Left ventricle myocardium superior (tissue), 1 donor: ENCODE measurements at regions not wholly inside any gene's neighbourhood (a gene's known extent, or its start where the extent isn't known, plus 50 kb on each side); places are given as distances from the start of the nearest gene placed in this dataset.

Experiments used
- ATAC-seq: fragments of 200-7000 bp; cut with Tn5 transposase; one replicate; pipeline ENCODE4 v1.9.1; 2020; ENCODE audit warnings: mild to moderate bottlenecking, moderate library complexity
- DNase-seq: peaks from one replicate; pipeline ENCODE4 v3.0.0-alpha.2; 2020
- intact Hi-C: fragments of 100-400 bp; cut with micrococcal nuclease; formaldehyde crosslinking; loops from one replicate; pipeline ENCODE4 v1.11.0; 2022
- donor health status: DM: no; HTN: yes; CAD: no; lungs with severe emphysema.

GRCh38 chr18:66167829-66168684, 417.2 kb downstream of the CDH7 start:
- DNase-seq (no peak), ATAC-seq (no peak)
- intact Hi-C loops, result no loop called here

GRCh38 chr18:66160007-66160406, 409.2 kb downstream of the CDH7 start:
- ATAC-seq (no peak), DNase-seq (no peak)
- intact Hi-C loops, result no loop called here

- intact Hi-C loops, result no loop called here
- no peak for DNase-seq
Measured at GRCh38 chr18:66159451-66159850, 408.6 kb downstream of the CDH7 start.

GRCh38 chr18:66156946-66157687, 406.3 kb downstream of the CDH7 start:
- no peak for ATAC-seq
- no peak for DNase-seq
- intact Hi-C loops, result no loop called here

More at GRCh38 chr18:66159451-66159850, 408.6 kb downstream of the CDH7 start:
- no peak for ATAC-seq

- DNase-seq (no peak), ATAC-seq (no peak)
- intact Hi-C loops, result no loop called here
Measured at GRCh38 chr18:66150650-66151049, 399.8 kb downstream of the CDH7 start.

- intact Hi-C loops, result no loop called here
- ATAC-seq (no peak), DNase-seq (no peak)
Measured at GRCh38 chr18:66143029-66143428, 392.2 kb downstream of the CDH7 start.

GRCh38 chr18:66141716-66142115, 390.9 kb downstream of the CDH7 start:
- DNase-seq, result no peak
- intact Hi-C loops, result no loop called here
- ATAC-seq, result no peak

- ATAC-seq (peak; percentile 82), DNase-seq (peak; percentile 25)
- intact Hi-C loops, result loop anchor here (10.0 kb wide), 1 partner anchor 64 kb away; no protein-coding TSS in a partner anchor
Measured at GRCh38 chr18:66138642-66139041, 387.8 kb downstream of the CDH7 start.

GRCh38 chr18:66136039-66136438, 385.2 kb downstream of the CDH7 start:
- DNase-seq, result no peak
- peak; percentile 98 for ATAC-seq
- intact Hi-C loops, result loop anchor here (10.0 kb wide), 1 partner anchor 61 kb away; no protein-coding TSS in a partner anchor

DNA sequence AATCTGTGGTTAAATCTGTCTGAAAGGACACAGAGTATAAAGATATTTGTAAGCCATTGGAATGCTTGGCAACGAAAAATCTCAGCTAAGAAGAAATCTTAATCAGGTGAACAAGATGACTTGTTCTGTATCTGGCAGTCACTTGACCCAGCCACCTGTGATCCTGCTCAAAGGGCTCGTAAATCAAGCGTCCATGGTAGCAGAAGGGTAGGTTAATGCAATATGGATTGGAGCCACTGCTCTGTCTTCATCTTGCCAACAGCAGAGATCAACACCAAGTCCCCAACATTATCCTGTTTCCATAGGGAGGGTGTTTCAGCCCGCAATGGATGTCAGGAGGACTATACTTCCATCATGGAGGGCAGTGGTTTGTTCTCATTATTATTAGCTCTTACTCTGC, 378.4 kb downstream of the CDH7 start:
- ATAC-seq (no peak), DNase-seq (no peak)
- intact Hi-C loops, result loop anchor here (10.0 kb wide), 1 partner anchor 156 kb away; no protein-coding TSS in a partner anchor

DNA sequence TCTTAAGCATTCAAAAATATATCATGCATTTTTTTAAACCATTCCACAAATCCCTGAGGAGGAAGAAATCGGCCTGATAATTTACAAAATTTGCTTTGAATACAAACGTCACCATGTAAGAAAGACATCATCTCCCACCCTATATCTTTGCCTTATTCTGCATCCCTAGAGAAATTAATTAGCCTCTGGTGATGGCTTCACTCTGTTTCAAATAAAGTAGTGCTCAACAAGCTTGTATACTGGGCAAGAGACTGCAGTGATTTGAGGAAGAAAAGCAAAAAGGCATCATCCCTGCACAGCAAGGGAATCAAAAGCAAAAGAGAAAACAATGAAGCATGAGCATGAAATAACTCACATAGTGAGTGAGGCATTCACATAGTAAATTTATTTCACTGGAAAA, 375.5 kb downstream of the CDH7 start:
- intact Hi-C loops, result loop anchor here (10.0 kb wide), 1 partner anchor 159 kb away; no protein-coding TSS in a partner anchor
- no peak for ATAC-seq

GRCh38 chr18:66124394-66124793, 373.6 kb downstream of the CDH7 start:
- no peak for DNase-seq
- ATAC-seq, result no peak
- intact Hi-C loops, result loop anchor here (10.0 kb wide), 1 partner anchor 160 kb away; no protein-coding TSS in a partner anchor

More for the DNA sequence above, 375.5 kb downstream of the CDH7 start:
- DNase-seq, result no peak

DNA sequence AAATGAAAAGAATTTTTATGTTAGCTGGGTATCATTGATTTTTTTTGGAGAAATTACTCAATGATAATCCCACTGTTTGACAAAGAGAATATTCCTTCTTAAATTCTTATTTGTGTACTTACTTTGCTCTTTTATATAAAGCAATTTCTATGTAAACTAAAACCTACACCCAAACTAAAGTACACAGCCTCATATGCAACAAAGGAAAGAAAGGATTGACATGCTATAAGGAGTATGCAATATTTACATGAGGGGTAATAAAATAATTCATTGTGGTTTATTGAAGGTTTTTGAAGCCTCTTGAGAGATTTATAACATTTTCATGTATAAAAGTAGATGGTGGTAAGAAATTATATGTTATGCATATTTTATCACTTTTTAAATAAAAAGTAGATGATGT, 368.5 kb downstream of the CDH7 start:
- intact Hi-C loops, result no loop called here
- ATAC-seq, result no peak
- no peak for DNase-seq

GRCh38 chr18:66111018-66111417, 360.2 kb downstream of the CDH7 start:
- intact Hi-C loops, result no loop called here
- no peak for DNase-seq
- ATAC-seq, result no peak

DNA sequence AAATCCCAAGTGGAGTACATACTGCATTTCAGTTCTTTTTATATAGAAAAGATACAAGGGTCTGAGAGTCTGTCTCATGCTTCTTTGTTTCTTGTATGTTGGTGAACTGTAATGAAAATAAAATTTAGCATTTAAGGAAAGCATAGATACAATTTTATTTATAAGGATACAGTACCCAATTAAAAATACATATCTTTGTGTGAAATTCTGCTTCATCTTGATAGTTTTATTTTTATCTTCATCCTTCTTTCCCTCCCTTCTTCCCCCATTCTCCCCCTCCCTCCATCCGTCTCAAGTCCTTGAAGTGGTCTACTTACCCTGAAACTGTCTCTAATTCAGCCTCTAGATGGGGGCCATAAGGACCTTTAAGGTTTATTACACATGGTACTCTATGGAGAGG, 359.8 kb downstream of the CDH7 start:
- ATAC-seq (no peak), DNase-seq (no peak)
- intact Hi-C loops, result no loop called here

DNA sequence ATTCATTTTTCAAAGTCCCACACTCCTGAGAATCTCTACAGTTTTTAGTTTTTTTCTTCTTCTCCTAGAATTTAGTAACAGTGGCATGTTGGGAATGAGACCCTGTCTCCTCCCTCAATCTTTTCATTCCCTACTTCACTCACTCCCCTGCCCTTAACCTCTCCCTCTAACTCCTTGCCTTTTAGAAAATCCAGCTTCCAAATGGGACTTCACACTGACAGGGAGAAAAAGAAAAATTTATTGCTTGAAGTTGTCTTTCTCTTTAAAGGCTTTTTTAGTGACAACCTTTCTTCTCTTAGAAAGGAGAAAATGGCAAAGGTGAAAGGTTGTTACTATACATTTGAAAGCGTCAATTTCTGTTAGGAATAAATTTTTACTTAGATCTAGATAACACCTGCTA, 359.2 kb downstream of the CDH7 start:
- ATAC-seq, result no peak
- intact Hi-C loops, result no loop called here
- no peak for DNase-seq

DNA sequence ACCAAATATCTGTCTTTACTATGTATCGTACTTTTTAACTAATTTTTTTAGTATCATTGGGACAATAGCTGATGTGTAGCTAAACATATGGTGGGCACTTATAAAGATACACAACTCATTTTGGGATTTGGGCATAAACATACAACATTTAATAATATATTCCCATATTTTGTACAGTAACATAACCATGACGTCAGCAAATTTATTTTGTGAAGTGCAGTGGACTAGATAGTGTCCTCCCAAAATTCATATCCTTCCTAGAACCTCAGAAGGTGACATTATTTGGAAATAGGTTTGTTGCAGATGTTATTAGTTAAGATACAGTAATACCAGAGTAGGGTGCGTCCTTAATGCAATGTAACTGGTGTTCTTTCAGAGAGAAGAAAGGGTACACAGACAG, 356.7 kb downstream of the CDH7 start:
- ATAC-seq (no peak), DNase-seq (no peak)
- intact Hi-C loops, result no loop called here

GRCh38 chr18:66105016-66105415, 354.2 kb downstream of the CDH7 start:
- no peak for DNase-seq
- ATAC-seq, result no peak
- intact Hi-C loops, result no loop called here

DNA sequence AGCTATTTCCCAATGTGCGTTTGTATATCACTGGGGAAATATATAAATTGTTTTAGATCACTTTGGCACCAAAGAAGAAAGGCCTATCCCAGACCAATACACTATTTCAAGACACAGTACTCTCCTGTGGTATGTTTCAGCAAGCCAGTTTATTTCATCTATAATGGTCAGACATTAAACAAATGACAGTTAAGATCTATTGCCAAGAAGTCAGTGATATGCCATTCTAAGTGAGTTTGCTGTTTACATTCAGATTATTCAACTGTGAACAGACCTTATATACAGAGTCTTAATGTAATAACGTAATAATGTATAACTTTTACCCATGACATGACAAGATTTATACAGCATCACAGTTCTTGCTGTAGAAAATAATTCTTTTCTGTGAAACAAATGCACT, 352.7 kb downstream of the CDH7 start:
- ATAC-seq, result no peak
- intact Hi-C loops, result no loop called here
- no peak for DNase-seq

- DNase-seq (no peak), ATAC-seq (no peak)
- intact Hi-C loops, result no loop called here
Measured at GRCh38 chr18:66083078-66083477, 332.3 kb downstream of the CDH7 start.
